Erythroblast (primary cell): ENCODE measurements at regions not wholly inside any gene's neighbourhood (a gene's known extent, or its start where the extent isn't known, plus 50 kb on each side); places are given as distances from the start of the nearest gene placed in this dataset.

Source experiments
- GATA1 ChIP-seq: IDR thresholded peaks from 2 replicates; pipeline ENCODE4 v1.6.1; 2011; ENCODE audit warnings: low read depth, mild to moderate bottlenecking, control low read depth, low read length, moderate library complexity
- POLR2A ChIP-seq: IDR thresholded peaks from 2 replicates; pipeline ENCODE4 v1.6.1; 2011; ENCODE audit warnings: mild to moderate bottlenecking, low read length

- TF ChIP-seq POLR2A, result no peak
- TF ChIP-seq GATA1, result no peak
These were observed 217.7 kb upstream of the EDIL3 start for GRCh38 chr5:84602371-84602771.
